PC-3 (cell line): ENCODE measurements at regions not wholly inside any gene's neighbourhood (a gene's known extent, or its start where the extent isn't known, plus 50 kb on each side); places are given as distances from the start of the nearest gene placed in this dataset.
A peak's percentile ranks its signal among the peaks of the same experiment; 100 is the strongest.

Source experiments
- ATAC-seq: fragments of 200-7000 bp; cut with Tn5 transposase; 2 replicates; pipeline ENCODE4 v1.9.1; 2020; ENCODE audit warnings: mild to moderate bottlenecking, moderate library complexity
- BruUV-seq: library from RNA; stranded (reverse); fragments of 400-500 nt; replicated peaks from 2 replicates; lab custom pipeline; 2021; lab: Mats Ljungman, UMichigan
- CTCF ChIA-PET: fragments of 300-600 bp; sonication (Branson Sonifier 250); formaldehyde crosslinking; loops from one replicate; lab custom pipeline; 2022; ENCODE audit warnings: antibody characterized with exemption; lab: Charles Lee
- POLR2A ChIA-PET: fragments of 300-600 bp; sonication (Branson Sonifier 250); formaldehyde crosslinking; loops from one replicate; lab custom pipeline; 2022; ENCODE audit warnings: antibody characterized with exemption; ENCODE audit not compliant: unreplicated experiment; lab: Charles Lee
- DNase-seq: peaks from one replicate; pipeline ENCODE4 v3.0.0-alpha.2; 2015
- H2AFZ ChIP-seq: fragments of 300-600 bp; sonication (generic); 2 replicates; pipeline ENCODE4 v1.6.0; 2016; ENCODE audit warnings: antibody characterized with exemption, low read length
- H3F3A ChIP-seq: fragments of 300-600 bp; sonication (generic); one replicate; pipeline ENCODE4 v1.6.0; 2017; ENCODE audit warnings: antibody characterized with exemption, low read length, control low read depth, mild to moderate bottlenecking; ENCODE audit not compliant: unreplicated experiment
- H3K27ac ChIP-seq: fragments of 300-600 bp; sonication (generic); 2 replicates; pipeline ENCODE4 v1.5.1; 2016; ENCODE audit warnings: mild to moderate bottlenecking, low read length
- H3K27me3 ChIP-seq: fragments of 300-600 bp; sonication (generic); 2 replicates; pipeline ENCODE4 v1.6.1; 2016; ENCODE audit warnings: low read length, mixed read lengths
- H3K36me3 ChIP-seq: fragments of 300-600 bp; sonication (generic); 2 replicates; pipeline ENCODE4 v1.6.1; 2016; ENCODE audit warnings: low read depth, mixed run types, low read length, mixed read lengths
- H3K4me1 ChIP-seq: fragments of 300-600 bp; sonication (generic); 2 replicates; pipeline ENCODE4 v1.5.1; 2016; ENCODE audit warnings: low read length; ENCODE audit not compliant: insufficient read depth
- H3K4me2 ChIP-seq: fragments of 300-600 bp; sonication (generic); 2 replicates; pipeline ENCODE4 v1.6.0; 2016; ENCODE audit warnings: low read length
- H3K4me3 ChIP-seq: fragments of 300-600 bp; sonication (generic); 2 replicates; pipeline ENCODE4 v1.5.1; 2016; ENCODE audit warnings: mild to moderate bottlenecking, low read length, mixed read lengths
- H3K79me2 ChIP-seq: fragments of 300-600 bp; sonication (generic); 2 replicates; pipeline ENCODE4 v1.6.1; 2017; ENCODE audit warnings: low read length, mixed read lengths
- H3K9ac ChIP-seq: fragments of 300-600 bp; sonication (generic); 2 replicates; pipeline ENCODE4 v1.6.0; 2016; ENCODE audit warnings: mild to moderate bottlenecking, low read length
- H3K9me2 ChIP-seq: fragments of 300-600 bp; sonication (generic); replicated peaks from 2 replicates; pipeline ENCODE4 v1.6.1; 2016; ENCODE audit warnings: mixed run types, low read length, mixed read lengths
- H3K9me3 ChIP-seq: fragments of 300-600 bp; sonication (generic); 2 replicates; pipeline ENCODE4 v1.6.1; 2016; ENCODE audit warnings: low read length, mixed read lengths
- H4K20me1 ChIP-seq: fragments of 300-600 bp; sonication (generic); 2 replicates; pipeline ENCODE4 v1.6.1; 2016; ENCODE audit warnings: low read length, mixed read lengths
- CTCF ChIP-seq: fragments of 300-600 bp; sonication (generic); conservative IDR thresholded peaks from 2 replicates; pipeline ENCODE4 v1.5.1; 2017; ENCODE audit warnings: antibody characterized with exemption, low read depth, mild to moderate bottlenecking, low read length
- EZH2 ChIP-seq: fragments of 300-600 bp; sonication (generic); IDR thresholded peaks from one replicate; pipeline ENCODE4 v1.6.1; 2017; ENCODE audit warnings: antibody characterized with exemption, mild to moderate bottlenecking, low read length; ENCODE audit not compliant: unreplicated experiment
- EZH2phosphoT487 ChIP-seq: fragments of 300-600 bp; sonication (generic); IDR thresholded peaks from 2 replicates; pipeline ENCODE4 v1.6.1; 2018; ENCODE audit warnings: mild to moderate bottlenecking, antibody characterized with exemption, low read length, borderline replicate concordance
- intact Hi-C: fragments of 100-400 bp; cut with micrococcal nuclease; formaldehyde crosslinking; loops from 2 replicates; pipeline ENCODE4 v1.9.0; 2023

- no peaks in the 10 kb centered on the region for H3K9me3 ChIP-seq
- ChIA-PET CTCF (no interaction called here), POLR2A (no interaction called here)
- peaks cover 18% of the 10 kb centered on the region for H3K4me1 ChIP-seq
- H3K4me3 ChIP-seq = 0 out of 2 replicates have a peak overlapping the region, but pooled peaks have one; percentile 22
- no TSS peak for BruUV-seq
- H3F3A ChIP-seq = no peaks in the 10 kb centered on the region
- H3K27ac ChIP-seq = peak overlapping the region; percentile 96
- no peaks in the 10 kb centered on the region for H3K9me2 ChIP-seq
- intact Hi-C loops = no loop called here
- peaks cover 21% of the 10 kb centered on the region for H3K27me3 ChIP-seq
- peak overlapping the region; percentile 71 for H3K9ac ChIP-seq
- no peaks in the 10 kb centered on the region for H3K36me3 ChIP-seq
- H2AFZ ChIP-seq = peak overlapping the region; percentile 31; the same call in 1 of the 2 replicates
- ATAC-seq = peak; percentile 66
- H3K4me2 ChIP-seq = peak overlapping the region; percentile 63
- no peaks in the 10 kb centered on the region for H3K79me2 ChIP-seq
- H4K20me1 ChIP-seq = no peaks in the 10 kb centered on the region
- DNase-seq = peak; percentile 76
- TF ChIP-seq EZH2 (no peak), EZH2phosphoT487 (no peak), CTCF (no peak)
Observed at GRCh38 chr7:49295146-49295545, 370.8 kb downstream of the CDC14C start.

- no peak for ATAC-seq
- no peak overlapping the region for H3K27ac ChIP-seq
- intact Hi-C loops = no loop called here
- POLR2A ChIA-PET = no interaction called here
- CTCF ChIA-PET = no interaction called here
- no peaks in the 10 kb centered on the region for H3K9me3 ChIP-seq
- no peak overlapping the region for H2AFZ ChIP-seq
- H3K79me2 ChIP-seq = no peaks in the 10 kb centered on the region
- no peak overlapping the region for H3K9ac ChIP-seq
- H3K9me2 ChIP-seq = no peaks in the 10 kb centered on the region
- no peak overlapping the region for H3K4me2 ChIP-seq
- no peak for DNase-seq
- no peak overlapping the region for H3K4me3 ChIP-seq
- peaks cover 40% of the 10 kb centered on the region for H3K27me3 ChIP-seq
- H3F3A ChIP-seq = no peaks in the 10 kb centered on the region
- H3K36me3 ChIP-seq = no peaks in the 10 kb centered on the region
- H4K20me1 ChIP-seq = no peaks in the 10 kb centered on the region
- TF ChIP-seq CTCF = no peak
- no peak for TF ChIP-seq EZH2phosphoT487
- no peak for TF ChIP-seq EZH2
- H3K4me1 ChIP-seq = peaks cover 18% of the 10 kb centered on the region
- no TSS peak for BruUV-seq
Observed at GRCh38 chr7:49297958-49298357, 373.6 kb downstream of the CDC14C start.

DNA sequence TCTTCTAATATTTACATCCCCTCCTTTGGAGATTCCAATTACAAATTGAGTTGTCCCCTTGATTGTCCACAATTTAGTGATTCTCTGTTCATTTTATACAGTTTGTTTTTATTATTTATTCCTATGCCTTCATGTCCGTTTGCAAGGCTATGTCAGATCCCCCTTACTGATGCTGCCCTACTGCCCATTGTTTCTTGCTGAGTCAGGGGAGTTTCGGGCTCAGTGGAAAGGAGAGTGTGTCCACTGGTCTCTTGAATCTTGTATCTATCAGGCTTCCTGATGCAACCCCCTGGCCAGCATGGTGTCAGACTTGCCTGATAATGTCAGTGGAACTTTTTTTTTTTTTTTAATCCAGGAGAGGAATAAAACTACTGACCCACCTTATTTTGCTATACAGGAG lies 384.4 kb downstream of the CDC14C start:
- TF ChIP-seq EZH2phosphoT487 = no peak
- TF ChIP-seq EZH2 = no peak
- no peak for TF ChIP-seq CTCF
- BruUV-seq = no TSS peak

More for the DNA sequence above, 384.4 kb downstream of the CDC14C start:
- H3K9me2 ChIP-seq = no peaks in the 10 kb centered on the region
- H3K9ac ChIP-seq = no peak overlapping the region
- no peaks in the 10 kb centered on the region for H3K4me1 ChIP-seq
- H3K4me3 ChIP-seq = no peak overlapping the region
- ATAC-seq (no peak), DNase-seq (no peak)
- no peak overlapping the region for H3K27ac ChIP-seq
- ChIA-PET POLR2A (no interaction called here), CTCF (no interaction called here)
- no peaks in the 10 kb centered on the region for H3K79me2 ChIP-seq
- no peak overlapping the region for H3K4me2 ChIP-seq
- no peaks in the 10 kb centered on the region for H3K9me3 ChIP-seq
- intact Hi-C loops = no loop called here
- no peaks in the 10 kb centered on the region for H4K20me1 ChIP-seq
- H2AFZ ChIP-seq = no peak overlapping the region
- H3F3A ChIP-seq = no peaks in the 10 kb centered on the region
- H3K27me3 ChIP-seq = peaks cover 95% of the 10 kb centered on the region
- no peaks in the 10 kb centered on the region for H3K36me3 ChIP-seq
